IPS-20b (cell line): ENCODE measurements at regions not wholly inside any gene's neighbourhood (a gene's known extent, or its start where the extent isn't known, plus 50 kb on each side); places are given as distances from the start of the nearest gene placed in this dataset.

Experiments
- H3K27ac ChIP-seq: one replicate; pipeline ENCODE4 v1.5.1; 2013; ENCODE audit warnings: low read length
- H3K27me3 ChIP-seq: 2 replicates; pipeline ENCODE4 v1.6.1; 2013; ENCODE audit warnings: mild to moderate bottlenecking, low read length, inconsistent platforms; ENCODE audit not compliant: insufficient read depth
- H3K36me3 ChIP-seq: 2 replicates; pipeline ENCODE4 v1.6.1; 2013; ENCODE audit warnings: low read depth, mild to moderate bottlenecking, inconsistent platforms, low read length, moderate library complexity; ENCODE audit not compliant: insufficient read depth
- H3K4me1 ChIP-seq: 2 replicates; pipeline ENCODE4 v1.6.1; 2013; ENCODE audit warnings: mild to moderate bottlenecking, control low read depth, inconsistent platforms, low read length, moderate library complexity; ENCODE audit not compliant: insufficient read depth
- H3K4me3 ChIP-seq: 2 replicates; pipeline ENCODE4 v1.5.1; 2013; ENCODE audit warnings: mild to moderate bottlenecking, low read length, inconsistent platforms
- H3K9ac ChIP-seq: 2 replicates; pipeline ENCODE4 v1.6.1; 2013; ENCODE audit warnings: low read depth, mild to moderate bottlenecking, inconsistent platforms, low read length, moderate library complexity
- H3K9me3 ChIP-seq: 2 replicates; pipeline ENCODE4 v1.6.1; 2013; ENCODE audit warnings: mild to moderate bottlenecking, low read depth, low read length, inconsistent platforms; ENCODE audit not compliant: insufficient read depth

DNA sequence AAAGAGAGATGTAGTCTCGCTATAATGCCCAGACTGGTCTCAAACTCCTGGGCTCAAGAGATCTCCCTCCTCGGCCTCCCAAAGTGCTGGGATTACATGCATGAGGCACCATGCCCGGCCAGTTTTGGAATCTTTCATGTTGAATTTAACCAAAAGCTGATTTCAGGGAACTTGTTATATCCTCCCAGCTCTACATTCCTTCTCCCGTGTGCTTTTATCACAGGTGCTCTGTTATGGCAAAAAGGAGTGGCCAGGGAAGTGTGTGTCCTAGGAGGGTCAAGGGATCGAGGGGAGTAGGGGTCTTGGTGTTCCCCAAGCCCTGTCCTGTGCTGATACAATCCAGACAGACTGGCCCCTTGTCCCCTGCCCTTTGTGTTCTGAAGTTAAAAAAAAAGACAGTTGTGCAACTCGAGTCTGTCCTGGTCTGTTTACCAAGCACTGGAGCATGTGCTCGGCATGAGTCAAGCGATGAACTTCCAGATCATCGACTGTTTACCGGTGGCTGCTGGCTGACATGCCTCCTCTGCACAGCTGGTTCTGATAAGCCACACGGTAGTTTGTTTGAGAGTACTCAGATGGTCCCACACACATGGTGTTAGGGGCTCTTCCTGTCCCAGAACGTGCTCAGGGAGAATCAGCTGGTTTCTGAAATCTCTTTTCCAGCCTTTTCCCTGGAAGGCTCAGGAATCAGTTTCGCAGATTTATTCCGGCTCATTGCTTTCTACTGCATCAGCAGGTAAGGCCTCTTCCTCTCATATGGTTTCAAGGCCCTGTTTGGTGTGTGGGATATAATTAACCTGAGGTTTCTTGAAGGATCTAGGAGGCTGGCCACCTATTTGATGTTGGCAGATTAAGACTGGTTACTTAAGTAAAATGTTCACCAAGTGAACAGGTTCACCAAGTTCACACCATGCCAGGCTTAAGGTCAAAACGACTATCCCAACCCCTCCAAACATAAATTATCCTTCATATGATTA, 52.6 kb upstream of the NAA20 start:
- H3K4me1 ChIP-seq = no peaks in the 10 kb centered on the region; the same call in 1 of the 2 replicates
- no peak overlapping the region for H3K4me3 ChIP-seq
- H3K27me3 ChIP-seq = no peaks in the 10 kb centered on the region
- no peak overlapping the region for H3K27ac ChIP-seq
- H3K9ac ChIP-seq = no peak overlapping the region
- no peaks in the 10 kb centered on the region for H3K9me3 ChIP-seq
- no peaks in the 10 kb centered on the region for H3K36me3 ChIP-seq

DNA sequence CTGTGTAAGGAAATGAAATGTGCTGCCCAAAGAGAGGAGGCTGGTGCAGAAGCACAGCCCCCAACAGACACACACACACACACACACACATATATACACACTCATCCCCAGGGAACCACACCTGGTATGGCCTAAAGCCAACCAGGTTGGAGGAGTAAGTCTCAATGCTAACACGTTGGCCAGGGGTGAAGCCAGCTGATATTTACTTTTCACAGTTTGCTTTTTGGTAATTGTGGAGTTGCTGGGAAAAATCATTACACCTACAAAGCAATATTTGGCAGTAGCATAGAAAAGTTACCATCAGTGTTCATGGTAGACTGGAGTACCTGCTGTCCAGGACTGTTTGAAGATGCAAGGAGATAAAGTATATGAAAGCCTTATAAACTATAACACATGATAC, 50.3 kb upstream of the NAA20 start:
- Histone ChIP-seq H3K9me3 (no peaks in the 10 kb centered on the region), H3K27me3 (no peaks in the 10 kb centered on the region), H3K9ac (no peak overlapping the region), H3K27ac (no peak overlapping the region), H3K4me1 (no peaks in the 10 kb centered on the region), H3K36me3 (no peaks in the 10 kb centered on the region), H3K4me3 (no peak overlapping the region)
